ENCODE measurements at regions not wholly inside any gene's neighbourhood (a gene's known extent, or its start where the extent isn't known, plus 50 kb on each side); places are given as distances from the start of the nearest gene placed in this dataset.

- no peak for TF ChIP-seq ZBTB40 (IDR thresholded peaks at IDR 0.05)
- no peak for TF ChIP-seq ZBTB40 (CRISPR knock-in tag; IDR thresholded peaks at IDR 0.05)
- no peak for TF ChIP-seq ZNF143 (CRISPR knock-in tag; IDR thresholded peaks at IDR 0.05)
- TF ChIP-seq ZNF766 (CRISPR knock-in tag; IDR thresholded peaks at IDR 0.05; ENCODE audit: borderline replicate concordance): no peak
- no peak for TF ChIP-seq PHF5A (CRISPR knock-in tag; IDR thresholded peaks at IDR 0.05; ENCODE audit: low read depth, unreplicated experiment)
- no peak for TF ChIP-seq MED1 (CRISPR knock-in tag; IDR thresholded peaks at IDR 0.05)
- TF ChIP-seq ZBTB33 (CRISPR knock-in tag; IDR thresholded peaks at IDR 0.05): no peak
- no peak for TF ChIP-seq CBFB (CRISPR knock-in tag; IDR thresholded peaks at IDR 0.05)
- TF ChIP-seq MXD1 (CRISPR knock-in tag; IDR thresholded peaks at IDR 0.05): no peak
- no peak for TF ChIP-seq KLF12 (CRISPR knock-in tag; IDR thresholded peaks at IDR 0.05; ENCODE audit: borderline replicate concordance)
- TF ChIP-seq ZNF142 (CRISPR knock-in tag; IDR thresholded peaks at IDR 0.05): no peak
- no peak for TF ChIP-seq ZFX (CRISPR knock-in tag; IDR thresholded peaks at IDR 0.05; ENCODE audit: low read depth)
- no peak for TF ChIP-seq PCBP2 (optimal IDR thresholded peaks at IDR 0.05; ENCODE audit: low read depth, low read length, poor library complexity, severe bottlenecking)
These were observed 286.7 kb upstream of the VRK2 start (continued) for GRCh38 chr2:57759822-57760300.
